Astrocyte of the spinal cord (primary cell): ENCODE measurements at regions not wholly inside any gene's neighbourhood (a gene's known extent, or its start where the extent isn't known, plus 50 kb on each side); places are given as distances from the start of the nearest gene placed in this dataset.

Source experiments
- DNase-seq: peaks from one replicate; pipeline ENCODE4 v3.0.0; 2011; ENCODE audit warnings: low read depth, low spot score
- H3K4me3 ChIP-seq: 2 replicates; pipeline ENCODE4 v1.5.1; 2011; ENCODE audit warnings: low read depth, mild to moderate bottlenecking, low read length, moderate library complexity
- CTCF ChIP-seq: IDR thresholded peaks from 2 replicates; pipeline ENCODE4 v1.5.1; 2012; ENCODE audit warnings: low read depth, mild to moderate bottlenecking, low read length, inconsistent platforms
- in situ Hi-C: cut with HindIII; loops from 2 replicates; pipeline ENCODE4 v1.10.0; 2017; ENCODE audit warnings: low sequenced_read_pairs

DNA sequence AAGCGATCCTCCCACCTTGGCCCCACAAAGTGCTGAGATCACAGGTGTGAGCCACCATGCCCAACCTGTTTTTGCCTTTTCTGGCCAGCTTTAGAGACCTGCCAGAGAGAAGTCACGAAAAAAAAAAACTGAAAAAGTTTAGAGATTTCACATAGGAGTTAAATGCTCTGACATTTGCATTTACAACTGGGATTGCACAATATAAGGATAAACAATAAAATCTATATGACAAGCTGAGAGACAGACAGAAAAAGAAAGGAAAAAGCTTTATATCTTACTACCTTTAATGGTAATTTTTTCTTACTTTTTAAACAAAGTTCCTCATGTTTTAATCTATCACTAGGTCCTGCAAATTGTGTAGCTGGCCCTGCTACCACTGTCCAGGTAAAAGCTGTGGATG lies 466.5 kb downstream of the TXNL1 start:
- in situ Hi-C loops: no loop called here
- no peak for TF ChIP-seq CTCF
- no peak for DNase-seq
- no peak overlapping the region for H3K4me3 ChIP-seq

DNA sequence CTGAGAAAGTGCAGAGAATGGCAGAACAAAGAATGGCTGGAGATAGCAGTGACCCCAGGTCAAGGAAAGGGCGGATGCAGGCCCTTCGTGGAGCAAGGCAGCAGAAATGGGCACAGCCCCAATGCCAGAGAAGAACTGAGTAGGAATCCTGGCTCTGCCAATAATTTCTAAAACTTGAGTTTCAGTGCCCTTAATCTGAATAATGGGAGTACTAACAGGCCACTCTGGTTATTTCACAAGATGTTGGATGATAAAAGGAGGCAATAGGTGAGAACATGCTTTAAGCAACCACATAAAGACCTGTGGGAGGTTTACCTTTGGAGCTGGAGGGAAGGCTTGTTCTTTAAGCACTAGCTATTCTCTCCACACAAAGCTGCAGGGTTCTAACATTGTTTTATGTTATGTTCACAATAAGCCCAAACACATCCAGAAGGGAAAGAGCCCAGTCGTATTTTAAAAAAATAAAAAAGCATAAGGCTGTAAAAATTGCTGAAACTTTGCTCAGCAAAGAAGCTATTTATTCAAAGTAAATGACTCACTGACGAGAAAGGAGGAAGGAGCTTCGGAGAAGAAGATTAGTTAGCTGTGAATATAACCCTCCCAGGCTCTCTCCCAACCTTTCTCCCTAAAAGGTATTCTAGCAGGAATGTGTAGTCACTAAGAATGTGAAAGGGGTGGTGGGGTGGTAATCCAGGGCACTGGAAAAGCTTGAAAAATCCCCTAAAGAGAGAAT lies 470.2 kb downstream of the TXNL1 start:
- peak; percentile 82 for DNase-seq
- no peak for TF ChIP-seq CTCF
- no peak overlapping the region for H3K4me3 ChIP-seq
- in situ Hi-C loops: no loop called here

- in situ Hi-C loops: no loop called here
- no peak for TF ChIP-seq CTCF
- H3K4me3 ChIP-seq: no peak overlapping the region
- no peak for DNase-seq
These were observed 471.0 kb downstream of the TXNL1 start for GRCh38 chr18:56167366-56167765.

GRCh38 chr18:56166914-56167313 lies 471.5 kb downstream of the TXNL1 start:
- in situ Hi-C loops: no loop called here
- no peak for TF ChIP-seq CTCF
- DNase-seq: no peak

GRCh38 chr18:56165601-56166355 lies 472.6 kb downstream of the TXNL1 start:
- TF ChIP-seq CTCF: no peak
- in situ Hi-C loops: no loop called here
- H3K4me3 ChIP-seq: no peak overlapping the region
- DNase-seq: no peak

More at GRCh38 chr18:56166914-56167313, 471.5 kb downstream of the TXNL1 start:
- no peak overlapping the region for H3K4me3 ChIP-seq

DNA sequence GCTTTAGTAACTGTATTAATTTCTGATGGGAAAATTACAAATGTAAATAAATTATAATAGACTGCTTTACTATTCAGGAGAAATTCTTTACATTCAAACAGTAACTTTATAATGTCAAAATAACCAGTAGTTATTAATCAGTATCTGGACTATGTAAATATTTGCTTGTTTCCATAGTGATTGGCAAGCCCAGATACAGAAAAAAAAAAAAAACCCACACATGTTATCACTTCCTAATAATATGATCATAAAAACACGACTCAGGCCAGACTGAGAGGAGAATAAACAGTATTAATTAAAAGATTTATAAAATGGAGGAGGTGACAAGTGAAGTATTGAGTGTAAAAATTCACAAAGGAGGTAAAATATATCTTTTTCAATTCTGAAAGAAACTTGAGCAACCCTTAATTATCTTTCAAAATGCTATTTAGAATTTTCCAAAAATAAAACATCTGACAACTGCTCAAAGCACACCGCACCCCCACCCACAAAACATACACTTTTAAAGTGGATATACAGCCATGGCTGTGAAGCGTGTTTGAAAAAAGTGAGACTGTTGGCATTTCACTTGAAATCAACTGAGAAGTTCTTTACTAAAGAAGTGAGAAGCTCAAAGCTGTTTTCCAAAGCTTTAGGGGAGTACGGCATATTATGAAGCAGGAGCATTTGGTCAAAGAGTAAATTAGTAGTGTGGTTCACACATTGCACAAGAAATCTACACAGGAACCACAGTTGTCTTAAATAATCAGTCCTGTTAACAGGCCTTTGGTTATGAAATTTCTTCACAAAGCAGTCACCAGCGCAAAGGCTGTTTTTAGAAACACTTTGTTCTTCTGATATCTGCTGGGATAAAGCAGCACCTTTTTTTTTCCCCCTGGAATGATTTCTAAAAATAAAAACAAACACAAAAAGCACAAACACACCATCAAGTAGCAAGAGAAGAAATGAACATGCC lies 475.8 kb downstream of the TXNL1 start:
- TF ChIP-seq CTCF: no peak
- in situ Hi-C loops: no loop called here
- no peak overlapping the region for H3K4me3 ChIP-seq
- no peak for DNase-seq
